GM12874 (cell line): ENCODE measurements at regions not wholly inside any gene's neighbourhood (a gene's known extent, or its start where the extent isn't known, plus 50 kb on each side); places are given as distances from the start of the nearest gene placed in this dataset.

ENCODE experiments used
- TF ChIP-seq, protein P1 (sequence below): IDR thresholded peaks from 2 replicates; pipeline ENCODE4 v1.5.1; 2011; ENCODE audit warnings: low read depth, mild to moderate bottlenecking, control low read depth, low read length, moderate library complexity; ENCODE audit not compliant: insufficient read depth

DNA sequence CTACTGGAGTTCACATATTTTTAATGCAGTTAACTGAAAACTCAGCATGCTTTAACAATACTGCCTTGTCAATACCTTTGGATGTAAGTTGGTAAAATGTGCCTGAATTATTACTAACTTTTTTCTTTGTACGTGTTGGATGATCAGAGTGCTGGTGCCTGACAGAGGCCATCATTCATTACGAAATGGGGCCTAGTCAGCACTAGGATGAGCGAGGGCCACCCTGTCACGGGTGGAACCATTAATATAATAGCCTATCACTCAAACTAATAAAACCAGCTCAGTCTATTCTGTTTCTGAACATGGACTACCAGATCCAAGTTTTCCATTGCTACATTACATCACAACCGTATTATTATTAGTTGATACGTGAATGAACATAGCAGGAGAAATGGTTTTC is 501.7 kb upstream of the TENM3 start:
- TF ChIP-seq, protein P1, sequence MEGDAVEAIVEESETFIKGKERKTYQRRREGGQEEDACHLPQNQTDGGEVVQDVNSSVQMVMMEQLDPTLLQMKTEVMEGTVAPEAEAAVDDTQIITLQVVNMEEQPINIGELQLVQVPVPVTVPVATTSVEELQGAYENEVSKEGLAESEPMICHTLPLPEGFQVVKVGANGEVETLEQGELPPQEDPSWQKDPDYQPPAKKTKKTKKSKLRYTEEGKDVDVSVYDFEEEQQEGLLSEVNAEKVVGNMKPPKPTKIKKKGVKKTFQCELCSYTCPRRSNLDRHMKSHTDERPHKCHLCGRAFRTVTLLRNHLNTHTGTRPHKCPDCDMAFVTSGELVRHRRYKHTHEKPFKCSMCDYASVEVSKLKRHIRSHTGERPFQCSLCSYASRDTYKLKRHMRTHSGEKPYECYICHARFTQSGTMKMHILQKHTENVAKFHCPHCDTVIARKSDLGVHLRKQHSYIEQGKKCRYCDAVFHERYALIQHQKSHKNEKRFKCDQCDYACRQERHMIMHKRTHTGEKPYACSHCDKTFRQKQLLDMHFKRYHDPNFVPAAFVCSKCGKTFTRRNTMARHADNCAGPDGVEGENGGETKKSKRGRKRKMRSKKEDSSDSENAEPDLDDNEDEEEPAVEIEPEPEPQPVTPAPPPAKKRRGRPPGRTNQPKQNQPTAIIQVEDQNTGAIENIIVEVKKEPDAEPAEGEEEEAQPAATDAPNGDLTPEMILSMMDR: no peak

DNA sequence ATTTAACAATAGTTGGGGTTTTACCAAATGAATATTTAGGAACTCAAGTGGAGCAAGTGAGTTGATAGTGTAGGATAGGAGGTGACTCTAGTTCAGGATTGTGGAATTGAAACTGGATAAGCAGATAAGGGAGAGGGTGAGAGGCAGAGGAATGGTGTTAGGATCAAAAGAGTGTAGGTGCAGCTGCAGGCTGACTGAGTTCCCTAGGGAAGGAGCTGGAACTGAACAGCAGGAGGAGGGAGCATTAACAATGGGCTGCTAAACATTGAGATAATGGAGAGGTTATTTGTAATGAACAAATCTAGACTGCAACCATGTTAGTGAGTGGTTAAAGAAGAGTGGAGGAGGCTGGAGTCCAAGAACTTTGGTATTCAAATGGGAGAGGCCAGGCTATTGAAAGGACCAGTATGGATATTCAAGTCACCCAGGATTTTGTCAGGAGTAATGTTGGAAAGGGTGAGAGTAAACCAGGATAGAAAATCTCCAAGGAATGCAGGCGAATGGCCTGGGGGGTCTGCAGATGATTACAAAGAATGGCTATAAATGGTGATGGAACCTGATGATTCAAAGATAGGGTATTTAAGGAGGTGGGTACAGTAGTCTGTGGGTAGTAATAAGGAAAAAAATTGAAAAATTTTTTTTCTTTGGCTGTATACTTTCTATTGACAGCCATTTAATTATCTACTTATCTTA is 497.1 kb upstream of the TENM3 start:
- TF ChIP-seq, protein P1: no peak

DNA sequence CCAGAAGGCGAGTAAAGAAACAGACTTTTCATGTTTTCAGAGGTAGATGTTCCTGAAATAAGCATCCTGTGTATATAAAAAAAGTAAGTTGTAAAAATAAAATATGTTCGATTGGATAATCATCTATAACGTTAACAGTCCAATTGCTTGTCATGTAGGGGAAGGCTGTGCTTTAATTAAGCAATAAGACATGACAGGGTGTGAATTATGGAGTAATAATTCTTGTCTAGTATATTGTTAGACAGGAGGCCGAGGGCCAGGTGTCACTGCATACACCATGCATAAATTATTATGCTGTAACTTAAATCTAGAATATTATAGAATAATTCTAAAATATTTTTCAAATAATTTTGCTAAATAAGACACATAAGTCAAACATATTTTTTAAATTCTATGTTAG is 494.6 kb upstream of the TENM3 start:
- TF ChIP-seq, protein P1: no peak

DNA sequence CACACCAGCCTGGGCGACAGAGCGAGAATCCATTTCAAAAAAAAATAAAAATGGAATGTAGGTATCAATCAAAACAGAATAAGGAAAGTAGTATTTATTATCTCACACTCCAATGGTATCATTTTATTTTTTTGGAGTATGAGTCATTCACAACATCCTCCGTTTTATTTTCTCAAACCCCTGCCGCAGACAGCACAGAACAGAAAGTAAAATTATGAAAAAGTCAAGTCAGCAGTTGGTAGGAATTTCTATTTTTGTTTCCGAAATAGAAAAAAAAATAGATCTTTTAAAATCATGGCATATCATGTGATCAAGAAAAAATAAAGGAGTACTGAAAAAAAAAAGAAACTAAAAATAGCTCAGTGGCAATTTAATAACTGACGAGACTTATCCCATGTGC is 490.7 kb upstream of the TENM3 start:
- TF ChIP-seq, protein P1: no peak

DNA sequence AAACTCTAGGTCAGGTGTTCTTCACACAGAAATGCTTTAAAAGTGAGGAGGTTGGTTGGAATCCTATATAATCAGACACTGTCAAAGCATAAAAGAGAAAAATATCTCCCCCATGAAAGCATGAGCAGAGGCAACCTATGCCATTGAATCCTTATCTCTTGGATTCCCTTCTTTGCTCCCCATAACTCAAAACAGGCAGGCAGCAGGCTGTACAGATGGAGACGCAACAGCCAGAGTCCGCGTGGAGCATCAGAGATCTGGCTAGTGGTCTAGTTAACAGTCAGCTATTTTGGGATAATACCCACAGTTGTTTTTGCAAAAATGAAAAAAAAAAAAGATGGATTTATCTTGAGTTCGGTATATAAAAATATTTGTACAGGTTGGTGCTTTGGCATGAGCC is 490.0 kb upstream of the TENM3 start:
- TF ChIP-seq, protein P1: no peak

DNA sequence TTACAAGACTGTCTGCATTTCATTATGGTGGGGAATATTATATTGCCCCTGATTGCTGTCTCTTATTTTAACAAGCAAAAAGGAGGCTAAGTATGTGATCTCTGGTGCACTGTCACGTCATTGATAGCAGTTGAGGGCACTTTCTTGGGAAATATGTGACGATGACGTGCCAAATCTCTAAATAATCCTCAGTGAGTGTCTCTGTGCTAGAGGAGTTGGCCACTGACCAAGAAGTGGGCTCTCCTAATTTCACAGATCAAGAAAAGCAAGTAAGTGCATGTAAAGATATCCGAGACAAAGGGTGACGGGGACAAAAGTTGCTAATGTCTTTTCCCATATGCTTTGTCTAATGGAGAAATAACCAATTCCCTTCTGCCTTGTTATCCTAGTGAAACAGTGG is 487.4 kb upstream of the TENM3 start:
- TF ChIP-seq, protein P1: no peak

DNA sequence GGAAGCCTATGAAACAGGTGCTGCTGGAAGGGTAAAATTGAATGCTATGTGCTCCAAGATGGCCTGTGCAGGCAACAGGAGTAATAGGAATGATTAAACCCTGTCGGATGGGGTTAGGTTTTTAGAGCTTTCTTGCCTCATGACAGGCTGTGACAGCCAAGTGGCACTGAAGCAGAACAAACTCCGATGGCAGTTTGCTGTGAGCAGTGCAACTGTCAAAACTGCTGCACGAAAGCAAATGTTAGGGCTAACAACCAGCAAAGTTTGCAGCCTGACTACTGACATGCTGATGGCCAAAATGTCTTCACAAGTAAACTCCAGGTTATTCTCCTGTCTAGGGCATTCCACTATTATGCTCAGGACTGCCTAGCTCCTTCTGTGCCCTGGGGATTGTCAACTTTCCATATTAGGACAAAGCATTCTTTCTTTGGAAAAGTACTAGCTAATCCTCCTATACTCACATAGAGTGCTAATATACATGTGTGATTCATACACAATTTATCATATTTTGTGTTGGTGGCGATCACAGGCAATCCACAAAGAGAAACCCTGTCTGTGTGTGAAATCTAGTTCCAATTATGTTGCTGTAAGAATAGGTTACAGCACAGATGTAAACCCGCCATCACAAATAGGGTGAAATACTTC is 486.6 kb upstream of the TENM3 start:
- TF ChIP-seq, protein P1: no peak
